CD4-positive, alpha-beta T cell treated with Interleukin-2 at 100 ng/mL for 4 hours (primary cell): ENCODE measurements at regions not wholly inside any gene's neighbourhood (a gene's known extent, or its start where the extent isn't known, plus 50 kb on each side); places are given as distances from the start of the nearest gene placed in this dataset.
"Not testable (repeated sequence)": the region's sequence is repeated elsewhere in the genome, so short reads cannot be mapped to it uniquely, and the experiment has no call there.

Experiments used
- DNase-seq: peaks from one replicate; pipeline ENCODE4 v3.0.0-alpha.2; 2020; ENCODE audit warnings: low spot score

DNA sequence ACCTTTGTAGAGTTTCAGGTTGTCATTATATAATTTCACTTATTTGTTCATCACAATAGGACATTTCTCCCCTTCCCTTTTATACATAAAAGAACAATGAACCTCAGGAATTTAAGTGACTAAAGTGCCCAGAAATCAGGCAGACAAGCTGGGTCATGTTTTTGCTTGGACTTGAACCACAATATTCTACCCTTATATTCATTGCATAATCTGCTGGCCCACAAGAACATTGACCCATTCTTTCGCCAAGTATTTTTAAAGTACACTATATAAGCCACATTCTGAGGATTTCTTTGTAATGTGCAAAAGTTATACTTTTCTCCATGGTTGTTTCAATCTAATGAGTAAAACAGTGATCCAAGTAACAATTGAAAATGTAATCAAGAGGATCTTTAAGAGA is 637.5 kb upstream of the SLIT2 start:
- no peak for DNase-seq

DNA sequence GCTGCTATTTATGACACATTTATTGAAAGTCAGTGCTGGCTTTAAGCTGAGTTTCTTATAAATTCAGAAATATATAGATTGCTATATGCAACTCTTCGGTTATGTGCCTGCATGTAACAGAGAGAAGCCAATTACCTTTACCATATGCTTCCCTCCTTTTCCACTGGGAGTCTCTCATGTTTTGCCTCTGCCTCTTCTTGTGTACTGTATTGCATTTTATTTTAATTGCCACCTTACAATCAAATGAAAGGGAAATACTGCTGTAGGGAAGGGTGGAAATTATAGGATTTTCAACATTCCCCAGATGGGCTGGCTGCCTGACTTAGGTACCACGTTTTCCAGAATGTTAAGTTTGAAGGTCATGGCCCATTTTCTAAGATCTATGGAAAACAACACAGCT is 655.4 kb upstream of the SLIT2 start:
- DNase-seq: no peak

DNA sequence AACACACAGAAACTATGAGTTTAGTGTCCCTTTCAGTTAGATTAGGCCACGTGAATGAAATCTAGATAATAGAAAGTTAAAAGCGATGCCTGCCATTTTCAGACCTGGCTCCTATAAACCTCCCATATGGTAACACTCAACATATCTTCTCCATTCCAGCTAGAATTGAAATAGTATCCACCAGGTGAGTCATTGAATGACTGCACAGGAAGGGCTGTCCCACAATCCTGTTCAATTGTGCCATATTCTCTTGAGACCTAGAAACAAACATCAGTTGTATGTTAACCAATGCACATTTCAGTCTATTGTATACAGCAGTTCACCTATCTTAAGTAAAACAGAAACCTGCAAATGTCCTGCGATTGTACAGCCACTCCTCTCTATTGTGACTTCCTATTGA is 659.3 kb upstream of the SLIT2 start:
- DNase-seq: no peak

DNA sequence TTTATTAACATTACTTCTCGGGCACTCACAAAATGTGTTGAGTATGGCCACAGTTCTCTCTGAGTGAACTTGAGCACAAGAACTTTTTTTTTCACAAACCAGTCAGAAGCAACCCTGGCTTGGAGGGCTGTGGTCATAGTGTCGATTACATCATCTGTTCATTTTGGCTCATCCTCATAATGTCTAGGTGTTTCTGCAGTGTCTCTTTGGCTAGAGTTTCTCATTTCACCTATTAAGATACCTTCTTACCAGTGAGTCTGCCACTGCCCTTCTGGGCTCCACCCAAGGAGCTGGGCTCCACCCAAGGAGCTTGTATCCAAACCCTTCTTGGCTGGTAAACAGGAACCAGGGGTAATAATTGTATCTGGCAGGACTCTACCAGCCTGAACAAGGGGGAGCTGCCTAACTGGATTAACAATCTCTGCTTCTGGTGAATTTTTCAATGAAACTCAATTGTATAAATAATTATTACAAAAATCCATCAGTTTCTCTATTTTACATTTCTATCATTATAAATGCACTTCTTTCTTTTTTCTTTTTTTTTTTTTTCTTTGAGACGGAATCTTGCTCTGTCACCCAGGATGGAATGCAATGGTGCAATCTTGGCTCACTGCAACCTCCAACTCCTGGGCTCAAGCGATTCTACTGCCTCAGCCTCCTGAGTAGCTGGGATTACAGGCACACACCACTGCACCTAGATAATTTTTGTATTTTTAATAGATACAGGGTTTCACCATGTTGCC is 667.7 kb upstream of the SLIT2 start:
- DNase-seq: no peak

DNA sequence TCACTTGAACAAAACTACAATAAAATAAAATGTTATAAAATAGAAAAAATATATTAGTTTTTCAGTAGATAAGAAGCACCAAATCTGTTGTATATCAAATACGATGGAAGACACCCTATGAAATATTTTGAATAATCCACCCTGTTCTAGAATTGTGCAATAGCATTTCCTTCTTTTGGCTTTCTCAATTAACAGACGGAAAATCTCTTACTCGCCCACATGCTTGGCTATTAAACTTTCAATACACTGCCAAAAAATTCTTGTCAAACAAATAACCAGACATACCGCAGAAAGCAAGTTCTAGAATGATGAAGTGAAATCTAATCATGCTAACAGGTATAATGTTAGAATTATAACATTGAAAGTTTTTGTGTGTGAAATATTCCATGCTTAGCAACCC is 671.6 kb upstream of the SLIT2 start:
- no peak for DNase-seq

DNA sequence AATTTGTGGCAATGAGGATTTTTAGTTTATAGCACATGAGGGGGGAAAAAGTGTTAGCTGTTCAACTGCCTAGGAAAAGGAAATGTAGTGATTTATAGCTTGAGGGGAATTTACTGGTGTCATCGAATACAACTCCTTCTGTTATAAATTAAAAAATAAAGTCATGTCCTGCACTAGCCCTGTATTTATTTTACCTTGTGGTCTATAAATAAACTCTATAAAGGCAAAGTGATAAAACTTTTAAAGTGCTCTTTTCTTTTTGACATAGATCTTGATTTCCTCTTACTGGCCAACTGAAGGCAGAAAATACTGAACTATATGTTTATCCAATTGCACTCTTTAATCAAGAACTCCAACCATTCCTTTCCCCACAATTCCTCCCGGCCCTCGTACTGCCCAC is 672.1 kb upstream of the SLIT2 start:
- no peak for DNase-seq

DNA sequence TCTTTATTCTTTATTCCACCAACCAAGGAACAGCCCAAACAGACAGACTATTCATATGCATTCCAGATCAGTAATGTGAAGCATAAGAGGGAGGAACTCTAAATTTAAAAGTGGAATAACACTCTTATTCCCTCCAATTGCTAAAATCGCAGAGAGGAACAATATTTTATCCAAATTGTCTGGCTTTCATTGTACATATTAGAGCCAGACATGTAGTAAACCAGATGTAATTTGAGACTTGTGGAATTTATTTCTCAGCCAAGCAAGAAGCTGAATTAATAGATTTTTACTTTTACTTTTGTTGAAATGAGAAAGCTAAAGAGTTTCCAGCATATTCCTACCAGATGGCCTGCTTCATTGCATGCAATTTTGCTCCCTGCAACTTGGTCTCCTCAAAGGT is 674.6 kb upstream of the SLIT2 start:
- no peak for DNase-seq

DNA sequence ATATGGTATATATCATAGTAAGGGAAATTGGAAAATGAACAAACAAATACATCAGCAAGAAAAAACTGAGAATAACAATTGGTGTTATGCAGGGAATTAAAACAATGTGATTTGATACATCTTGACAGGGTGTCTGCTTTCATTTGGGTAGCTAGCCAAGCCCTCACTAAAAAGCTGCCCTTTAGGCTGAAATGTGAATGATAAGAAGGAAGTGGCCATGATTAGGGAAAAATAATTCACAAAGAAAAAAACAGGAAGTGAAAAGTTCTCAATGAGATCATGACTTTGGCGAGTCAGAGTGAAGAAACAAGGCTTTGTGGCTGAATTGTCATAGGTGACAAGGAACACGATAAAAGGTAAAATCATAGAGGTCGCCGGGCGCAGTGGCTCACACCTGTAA is 675.8 kb upstream of the SLIT2 start:
- DNase-seq: no peak

DNA sequence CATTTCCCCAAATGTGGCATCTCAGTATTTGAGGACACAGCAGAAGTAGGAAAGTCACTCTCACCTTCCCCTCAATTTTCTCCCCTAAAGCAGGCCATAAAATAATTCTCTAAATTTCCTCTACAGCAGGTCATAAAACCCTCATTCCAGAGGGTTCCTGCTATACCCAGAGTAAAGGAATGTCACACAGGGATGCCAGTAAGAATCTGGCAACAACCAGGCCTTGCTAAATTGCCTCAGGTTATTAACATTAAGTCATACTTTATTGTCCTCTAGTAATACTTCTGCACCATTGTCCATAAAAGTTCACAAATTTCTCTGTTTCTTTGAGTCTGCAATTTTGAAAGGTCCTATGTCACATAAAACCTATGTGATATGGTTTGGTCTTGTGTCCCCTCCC is 685.7 kb upstream of the SLIT2 start:
- DNase-seq: no peak

DNA sequence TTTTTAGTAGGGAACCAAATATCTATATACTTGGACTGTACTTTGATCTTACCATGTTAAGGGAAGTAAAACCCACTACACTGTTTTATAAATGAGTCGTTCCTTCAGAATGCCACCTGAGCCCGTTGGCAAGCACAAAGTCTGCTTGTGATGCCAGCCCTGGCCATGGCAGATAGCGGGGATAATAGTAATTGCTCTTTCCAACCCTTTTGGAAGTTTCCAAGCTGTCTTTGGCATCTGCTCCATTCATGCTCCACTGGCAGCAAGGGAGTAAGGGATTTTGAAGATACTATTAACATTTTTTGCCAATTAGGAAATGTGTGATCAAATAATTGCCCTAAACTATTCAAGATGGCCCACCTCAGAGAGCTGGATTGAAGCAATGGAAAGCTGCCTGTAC is 689.2 kb upstream of the SLIT2 start:
- DNase-seq: no peak

DNA sequence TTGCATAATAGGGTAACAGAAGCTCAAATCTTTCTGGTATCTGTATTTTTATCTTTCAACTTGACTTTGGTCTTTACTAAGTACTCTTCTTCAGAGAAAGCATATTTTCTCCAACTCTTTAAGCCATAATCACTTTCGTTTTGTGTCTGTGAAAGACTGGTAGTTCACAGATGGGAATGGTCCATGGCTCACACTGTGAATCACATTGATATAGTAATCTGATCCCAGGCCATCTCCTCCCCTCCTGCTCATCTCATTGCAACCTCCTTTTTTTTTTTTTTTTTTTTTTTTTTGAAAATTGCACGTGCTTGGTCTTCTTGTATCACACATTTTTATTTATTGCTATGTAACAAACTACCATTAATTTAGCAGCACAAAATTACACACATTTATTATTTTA is 694.5 kb upstream of the SLIT2 start:
- DNase-seq: no peak

DNA sequence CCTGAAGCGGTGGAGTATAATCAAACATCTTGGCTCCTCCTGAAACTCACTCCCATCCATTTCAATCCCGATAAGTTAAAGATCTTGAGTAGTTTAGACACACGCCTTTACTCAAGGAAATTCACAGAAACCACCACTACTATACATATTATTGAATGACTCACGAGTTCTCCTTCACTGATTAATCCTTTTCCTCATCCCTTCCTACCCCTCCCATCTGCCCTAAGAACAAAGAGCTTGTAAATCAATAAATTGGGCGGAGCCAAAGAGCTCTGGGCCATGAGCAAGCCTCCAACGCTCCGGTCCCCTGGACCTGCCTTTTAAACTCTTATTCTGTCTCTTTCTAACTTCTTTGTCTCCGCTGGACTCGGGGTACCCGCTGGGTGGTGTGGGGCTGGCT is 695.4 kb upstream of the SLIT2 start:
- DNase-seq: not testable (repeated sequence)

DNA sequence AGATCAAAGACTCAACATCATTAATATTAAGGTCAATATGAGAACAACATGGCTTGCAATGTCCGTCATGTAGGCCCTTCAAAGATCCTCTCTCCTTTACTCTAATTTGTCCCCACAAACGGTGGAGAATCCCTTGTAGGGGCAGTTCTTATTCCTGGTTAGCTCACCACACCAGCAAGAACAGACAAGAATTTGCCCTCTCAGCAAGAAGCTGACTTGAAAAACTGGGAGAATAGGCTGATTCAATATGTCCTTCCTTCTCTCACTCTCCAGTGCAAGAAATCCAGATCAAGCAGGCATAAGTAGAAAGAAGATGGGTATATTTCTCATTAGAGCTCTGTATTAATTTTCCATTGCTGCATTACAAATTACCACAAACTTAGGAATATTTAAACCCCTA is 704.2 kb upstream of the SLIT2 start:
- DNase-seq: no peak

DNA sequence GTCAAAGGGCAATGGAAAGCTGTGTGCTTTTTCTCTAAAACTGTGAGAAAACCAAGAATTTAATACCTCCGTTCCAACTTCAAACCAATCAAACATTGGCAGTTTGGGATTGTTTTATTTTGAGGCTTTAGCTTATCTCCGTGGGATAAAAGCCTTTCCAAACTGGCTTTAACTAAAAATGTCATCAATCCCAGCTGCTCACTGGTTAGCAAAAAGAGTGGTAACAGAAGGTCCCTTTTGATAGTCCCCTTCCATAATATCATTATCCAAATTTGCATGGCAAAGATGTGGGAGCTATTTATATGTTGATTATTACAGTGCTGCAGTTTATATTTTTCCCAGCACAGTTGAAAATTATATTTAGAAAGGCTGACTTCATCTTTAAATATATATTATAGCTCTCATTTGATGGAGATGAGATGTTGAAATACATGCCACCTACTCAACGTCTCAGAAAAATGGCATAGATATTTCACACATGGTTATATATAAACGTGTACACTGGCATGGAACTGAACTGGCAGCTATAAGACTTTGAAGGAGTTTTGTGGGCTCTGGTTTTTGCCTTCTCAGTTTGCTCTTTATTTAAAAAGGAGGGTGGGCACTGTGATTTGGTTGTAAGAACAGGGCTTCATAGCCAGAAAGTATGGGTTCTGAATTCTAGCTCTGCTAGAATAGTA is 707.1 kb upstream of the SLIT2 start:
- no peak for DNase-seq

DNA sequence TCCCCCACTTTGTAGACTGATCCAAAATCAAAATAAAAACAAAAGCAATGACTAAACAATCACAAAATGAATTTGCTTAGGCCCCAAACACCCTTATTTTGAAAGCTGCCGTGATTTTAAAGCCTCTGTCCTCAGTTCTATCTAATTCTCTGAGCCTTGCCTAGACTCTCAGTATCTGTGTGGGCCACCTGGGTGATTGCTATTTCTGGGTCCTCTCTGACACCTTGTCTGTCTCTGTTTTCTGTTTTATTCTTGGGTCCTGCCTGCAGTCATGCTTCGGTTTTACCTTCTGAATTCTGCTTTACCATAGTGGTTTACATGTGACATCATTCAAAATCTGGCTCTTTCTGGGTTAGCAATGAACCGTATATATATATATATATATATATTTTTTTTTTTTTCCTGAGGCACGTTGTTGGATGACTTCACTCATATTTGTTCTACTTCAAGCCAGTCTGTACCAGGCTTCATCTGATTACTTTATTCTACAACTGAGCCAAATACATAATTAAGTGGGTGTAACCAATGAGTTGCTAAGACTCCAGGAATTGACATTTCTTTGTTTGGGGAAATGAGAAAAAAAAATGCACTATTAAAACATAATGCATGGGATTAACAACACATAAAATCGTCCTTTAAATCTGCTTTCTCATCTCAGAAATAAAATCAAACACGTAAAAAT is 710.7 kb upstream of the SLIT2 start:
- DNase-seq: no peak

DNA sequence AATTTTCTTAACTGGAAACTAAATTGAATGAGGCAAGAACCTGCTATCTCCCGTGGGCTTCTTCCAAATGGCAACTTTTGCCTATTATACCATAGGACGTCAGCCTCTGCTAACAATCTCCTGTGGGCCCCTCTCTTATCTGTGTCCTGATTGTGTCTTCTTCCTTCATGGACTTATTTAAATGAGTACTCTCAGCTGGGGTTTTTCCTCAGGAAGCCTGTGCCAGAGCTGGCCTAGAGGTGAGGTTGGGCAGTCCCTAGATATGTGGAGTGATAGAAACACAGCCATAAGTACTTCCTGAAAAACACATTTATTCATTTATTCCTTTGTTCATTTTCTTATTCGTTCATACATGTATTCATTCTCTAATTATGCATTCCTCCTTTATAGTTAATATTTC is 712.5 kb upstream of the SLIT2 start:
- no peak for DNase-seq

DNA sequence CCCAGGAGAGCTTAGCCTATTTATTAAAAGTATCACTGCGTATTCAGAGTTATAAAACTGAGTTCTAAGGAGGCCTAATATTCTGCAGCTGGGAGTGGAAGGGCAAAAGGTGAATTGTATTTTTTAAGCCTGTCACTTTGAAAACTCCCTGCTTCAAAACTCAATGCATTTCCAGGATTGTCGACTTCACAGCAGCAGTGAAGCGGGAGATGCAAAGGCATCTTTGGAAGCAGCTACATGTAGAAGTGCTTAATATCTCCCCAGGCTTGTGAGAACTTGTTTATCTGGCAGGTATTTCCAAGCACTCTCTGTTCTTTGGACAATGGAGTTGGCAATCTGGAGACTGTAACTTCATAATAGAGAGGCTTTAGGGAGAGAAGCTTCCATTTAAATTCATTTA is 717.5 kb upstream of the SLIT2 start:
- no peak for DNase-seq

DNA sequence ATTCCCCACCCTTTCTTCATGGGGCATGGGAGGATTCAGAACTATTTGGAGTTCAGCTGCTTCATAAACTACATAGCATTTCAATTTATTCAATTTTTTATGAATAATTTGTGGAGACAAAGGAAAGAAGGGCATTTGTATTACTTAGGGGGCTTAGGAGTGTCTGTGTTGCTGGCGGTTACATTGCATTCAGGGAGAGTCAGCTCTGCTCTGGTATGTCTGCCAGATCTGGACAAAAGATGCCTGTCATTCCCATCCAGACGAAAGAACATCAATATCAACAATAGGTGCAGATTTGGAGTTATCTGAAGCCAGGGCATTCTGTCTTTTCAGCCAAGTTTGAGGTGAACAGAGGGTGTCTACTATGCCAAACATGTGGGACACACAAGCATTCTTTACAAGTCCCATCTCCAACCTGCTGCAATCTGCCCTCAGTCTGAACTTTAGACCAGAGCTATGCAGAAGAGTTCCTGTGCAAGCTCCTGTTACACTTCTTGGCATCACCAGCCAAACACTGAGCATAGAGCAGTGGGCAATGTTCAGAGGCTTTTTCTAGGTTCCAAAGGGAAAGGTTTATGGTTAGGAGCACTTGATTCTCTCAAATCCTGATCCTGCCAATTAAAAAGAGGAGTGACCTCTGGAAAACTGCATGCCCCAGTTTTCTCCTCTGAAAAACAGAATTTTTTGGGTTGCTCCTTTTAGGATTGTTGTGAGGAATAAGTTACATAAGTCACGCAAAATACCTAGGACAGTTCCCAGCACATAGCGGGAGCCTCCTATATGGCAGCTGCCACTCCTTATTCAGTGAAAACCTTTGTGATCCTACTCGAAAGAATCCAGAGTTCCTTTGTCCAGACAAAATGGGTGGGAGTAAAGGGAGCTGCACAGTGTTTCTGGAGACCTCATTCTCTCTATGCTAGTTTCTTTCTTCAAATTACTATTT is 719.5 kb upstream of the SLIT2 start:
- no peak for DNase-seq

DNA sequence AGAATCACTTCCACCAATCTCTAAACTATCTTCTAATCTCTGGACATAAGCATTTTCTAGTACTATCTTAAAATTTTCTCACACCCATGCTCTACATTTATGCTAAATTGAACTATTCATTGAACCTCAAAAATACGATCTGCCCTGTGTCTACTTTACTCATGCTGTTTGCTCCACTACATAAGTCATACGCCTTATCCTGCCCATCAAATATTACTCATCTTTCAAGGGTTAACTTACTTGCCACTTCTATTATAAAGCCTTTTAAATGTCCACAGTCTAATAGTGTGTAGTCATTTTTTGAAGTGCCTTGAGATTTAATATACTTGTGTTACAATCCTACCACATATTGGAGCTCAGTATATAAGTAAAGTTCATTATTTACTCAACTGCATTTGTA is 727.7 kb upstream of the SLIT2 start:
- DNase-seq: no peak

DNA sequence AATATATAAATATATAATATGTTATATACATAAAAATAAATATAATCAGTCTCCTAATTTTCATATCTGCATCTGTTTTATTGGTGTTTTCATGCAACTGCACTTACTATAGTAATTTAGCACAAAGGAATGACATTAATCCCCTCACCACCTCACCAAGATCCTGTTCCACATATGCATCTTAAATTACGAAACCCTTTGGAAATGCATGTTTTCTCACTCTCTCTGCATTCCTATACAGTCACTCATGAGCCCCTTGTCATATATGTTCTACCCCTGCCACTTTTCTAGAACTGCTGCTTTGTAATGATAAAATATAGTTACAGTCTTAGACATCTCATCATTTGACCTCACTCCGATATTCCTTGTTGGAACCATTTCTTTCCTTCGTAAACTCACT is 728.7 kb upstream of the SLIT2 start:
- DNase-seq: no peak

DNA sequence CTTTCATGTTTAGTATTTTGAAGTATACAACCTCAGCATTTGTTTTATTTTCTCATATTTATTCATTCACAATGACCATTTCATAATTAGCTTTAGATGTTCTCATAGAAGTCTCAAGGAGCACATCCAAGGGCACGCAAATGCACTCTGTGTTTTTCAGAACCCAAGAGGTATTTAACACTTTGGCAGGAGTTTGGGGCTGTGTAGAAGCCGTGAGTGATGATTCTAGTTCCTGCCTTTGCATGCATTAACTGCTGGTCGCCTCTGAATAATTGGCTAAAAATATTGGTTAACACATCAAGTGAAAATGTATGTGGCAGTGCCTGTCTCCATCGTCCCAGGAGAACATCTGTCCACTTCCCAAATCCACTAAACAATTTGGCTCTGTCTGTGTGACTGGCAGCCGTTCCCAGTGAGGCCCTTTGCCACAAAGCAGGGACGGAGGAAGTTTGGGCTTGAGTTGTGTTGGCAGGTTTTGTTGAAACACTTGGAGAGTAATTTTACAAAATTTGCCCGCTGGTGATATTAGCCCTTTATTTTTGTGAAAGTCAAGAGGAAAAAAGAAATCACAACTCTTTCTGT is 730.7 kb upstream of the SLIT2 start:
- DNase-seq: no peak
